Natural killer cell (primary cell): ENCODE measurements at regions not wholly inside any gene's neighbourhood (a gene's known extent, or its start where the extent isn't known, plus 50 kb on each side); places are given as distances from the start of the nearest gene placed in this dataset.

Experiments
- ATAC-seq, 3 donors: fragments of 150-1000 bp in 2 of 3; fragments of 200-7000 bp in 1 of 3; cut with Tn5 transposase; 1 replicate in 1 of 3; 2 replicates in 2 of 3; pipeline ENCODE4 v1.10.0; 2021; ENCODE audit warnings: mild to moderate bottlenecking in 2 of 3, moderate library complexity in 2 of 3
- DNase-seq, 2 donors: peaks; one replicate each; pipeline versions ENCODE4 v3.0.0 to v3.0.0-alpha.2; 2013 to 2021; ENCODE audit warnings: mixed read lengths in 1 of 2
- H3K27ac ChIP-seq: one replicate; pipeline ENCODE4 v1.5.1; 2013; ENCODE audit warnings: mild to moderate bottlenecking, low read length
- H3K27me3 ChIP-seq: one replicate; pipeline ENCODE4 v1.6.1; 2013; ENCODE audit warnings: low read length; ENCODE audit not compliant: control insufficient read depth, insufficient read depth
- H3K36me3 ChIP-seq: one replicate; pipeline ENCODE4 v1.6.1; 2013; ENCODE audit warnings: low read length; ENCODE audit not compliant: control insufficient read depth, insufficient read depth
- H3K4me1 ChIP-seq: one replicate; pipeline ENCODE4 v1.6.1; 2013; ENCODE audit warnings: low read length; ENCODE audit not compliant: control insufficient read depth, insufficient read depth
- H3K4me3 ChIP-seq: one replicate; pipeline ENCODE4 v1.5.1; 2013; ENCODE audit warnings: low read length
- H3K9me3 ChIP-seq: one replicate; pipeline ENCODE4 v1.6.1; 2013; ENCODE audit warnings: low read length; ENCODE audit not compliant: control insufficient read depth, insufficient read depth
- H3K27ac Mint-ChIP-seq, 2 donors: one replicate each; pipeline ENCODE4 v1.8.0; 2022; ENCODE audit warnings: mild to moderate bottlenecking in 2 of 2, mixed read lengths in 2 of 2, moderate library complexity in 1 of 2
- H3K27me3 Mint-ChIP-seq, 2 donors: one replicate each; pipeline ENCODE4 v1.8.0; 2022; ENCODE audit warnings: low read depth in 2 of 2, mixed read lengths in 2 of 2
- H3K36me3 Mint-ChIP-seq: one replicate; pipeline ENCODE4 v1.8.0; 2022; ENCODE audit warnings: mixed read lengths
- H3K4me1 Mint-ChIP-seq, 2 donors: one replicate each; pipeline ENCODE4 v1.8.0; 2022; ENCODE audit warnings: mixed read lengths in 2 of 2
- H3K4me3 Mint-ChIP-seq: one replicate; pipeline ENCODE4 v1.8.0; 2022; ENCODE audit warnings: mild to moderate bottlenecking, moderate library complexity, mixed read lengths
- H3K9me3 Mint-ChIP-seq, 2 donors: one replicate each; pipeline ENCODE4 v1.8.0; 2022; ENCODE audit warnings: mixed read lengths in 2 of 2
- WGBS: methylation state at CpG from one replicate; pipeline ENCODE4 v1.1.7; 2013; ENCODE audit warnings: missing lambda C conversion rate; ENCODE audit not compliant: insufficient coverage; 5-methylcytosine and 5-hydroxymethylcytosine counted together
- intact Hi-C: fragments of 100-400 bp; cut with micrococcal nuclease; formaldehyde crosslinking; loops from one replicate; pipeline ENCODE4 v1.14.2; 2022
- TF ChIP-seq, protein P1 (sequence below): fragments of 200-600 bp; IDR thresholded peaks from one replicate; pipeline ENCODE4 v1.8.0; 2022; ENCODE audit warnings: antibody characterized with exemption

- Mint-ChIP-seq H3K9me3 (no peaks in the 10 kb centered on the region), H3K27ac (no peak overlapping the region), H3K36me3 (no peaks in the 10 kb centered on the region), H3K4me3 (no peak overlapping the region), H3K27me3 (no peaks in the 10 kb centered on the region), H3K4me1 (no peaks in the 10 kb centered on the region)
- H3K36me3 ChIP-seq: no peaks in the 10 kb centered on the region
- intact Hi-C loops: no loop called here
- WGBS: 85% methylated on average over 4 of the region's 4 CpGs
- no peak for DNase-seq
- H3K27me3 ChIP-seq: no peaks in the 10 kb centered on the region
- H3K27ac ChIP-seq: no peak overlapping the region
- no peaks in the 10 kb centered on the region for H3K4me1 ChIP-seq
- ATAC-seq: no peak
- H3K9me3 ChIP-seq: no peaks in the 10 kb centered on the region
- no peak overlapping the region for H3K4me3 ChIP-seq
- TF ChIP-seq, protein P1, sequence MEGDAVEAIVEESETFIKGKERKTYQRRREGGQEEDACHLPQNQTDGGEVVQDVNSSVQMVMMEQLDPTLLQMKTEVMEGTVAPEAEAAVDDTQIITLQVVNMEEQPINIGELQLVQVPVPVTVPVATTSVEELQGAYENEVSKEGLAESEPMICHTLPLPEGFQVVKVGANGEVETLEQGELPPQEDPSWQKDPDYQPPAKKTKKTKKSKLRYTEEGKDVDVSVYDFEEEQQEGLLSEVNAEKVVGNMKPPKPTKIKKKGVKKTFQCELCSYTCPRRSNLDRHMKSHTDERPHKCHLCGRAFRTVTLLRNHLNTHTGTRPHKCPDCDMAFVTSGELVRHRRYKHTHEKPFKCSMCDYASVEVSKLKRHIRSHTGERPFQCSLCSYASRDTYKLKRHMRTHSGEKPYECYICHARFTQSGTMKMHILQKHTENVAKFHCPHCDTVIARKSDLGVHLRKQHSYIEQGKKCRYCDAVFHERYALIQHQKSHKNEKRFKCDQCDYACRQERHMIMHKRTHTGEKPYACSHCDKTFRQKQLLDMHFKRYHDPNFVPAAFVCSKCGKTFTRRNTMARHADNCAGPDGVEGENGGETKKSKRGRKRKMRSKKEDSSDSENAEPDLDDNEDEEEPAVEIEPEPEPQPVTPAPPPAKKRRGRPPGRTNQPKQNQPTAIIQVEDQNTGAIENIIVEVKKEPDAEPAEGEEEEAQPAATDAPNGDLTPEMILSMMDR: no peak
Measured at GRCh38 chr15:27679203-27679602, 419.9 kb downstream of the OCA2 start.

- no peaks in the 10 kb centered on the region for H3K9me3 Mint-ChIP-seq
- H3K4me1 Mint-ChIP-seq: no peaks in the 10 kb centered on the region
- H3K9me3 ChIP-seq: no peaks in the 10 kb centered on the region
- ATAC-seq: no peak
- H3K36me3 Mint-ChIP-seq: no peaks in the 10 kb centered on the region
- no peak for DNase-seq
- H3K27me3 Mint-ChIP-seq: no peaks in the 10 kb centered on the region
- H3K27me3 ChIP-seq: no peaks in the 10 kb centered on the region
- TF ChIP-seq, protein P1: no peak
- H3K4me3 ChIP-seq: no peak overlapping the region
- H3K36me3 ChIP-seq: no peaks in the 10 kb centered on the region
- H3K27ac Mint-ChIP-seq: no peak overlapping the region
- intact Hi-C loops: no loop called here
- no peak overlapping the region for H3K4me3 Mint-ChIP-seq
- WGBS: 86% methylated on average over 6 of the region's 6 CpGs
- H3K4me1 ChIP-seq: no peaks in the 10 kb centered on the region
- no peak overlapping the region for H3K27ac ChIP-seq
Measured at GRCh38 chr15:27677951-27678350, 421.2 kb downstream of the OCA2 start.

DNA sequence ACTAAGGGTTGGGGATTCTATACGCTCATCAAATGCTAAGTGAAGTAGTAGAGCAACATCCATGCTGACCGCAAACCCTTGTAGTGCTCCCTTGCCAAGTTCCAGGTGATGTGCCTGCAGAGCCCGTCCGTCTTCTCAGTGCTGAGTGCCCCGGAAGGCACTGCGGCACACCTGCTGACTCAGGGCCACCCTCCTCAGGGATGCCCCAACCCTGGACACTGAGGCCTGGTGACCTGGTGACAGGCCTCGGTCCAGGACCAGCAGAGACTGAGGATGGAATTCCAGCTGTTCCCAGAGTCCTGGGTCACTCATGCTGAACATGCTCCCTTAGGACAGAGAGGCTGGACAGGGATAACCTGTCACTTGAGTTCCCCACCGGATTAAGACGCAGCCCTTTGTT lies 422.5 kb downstream of the OCA2 start:
- ATAC-seq (no peak), DNase-seq (no peak)
- H3K4me3 ChIP-seq: no peak overlapping the region
- Mint-ChIP-seq H3K27ac (no peak overlapping the region), H3K4me3 (no peak overlapping the region), H3K27me3 (no peaks in the 10 kb centered on the region), H3K4me1 (no peaks in the 10 kb centered on the region), H3K36me3 (no peaks in the 10 kb centered on the region), H3K9me3 (peaks cover 0 to 2% of the 10 kb centered on the region in 2 donors)
- H3K27ac ChIP-seq: no peak overlapping the region
- WGBS: 94% methylated on average over 9 of the region's 9 CpGs
- H3K4me1 ChIP-seq: no peaks in the 10 kb centered on the region
- TF ChIP-seq, protein P1: no peak
- H3K36me3 ChIP-seq: no peaks in the 10 kb centered on the region
- no peaks in the 10 kb centered on the region for H3K27me3 ChIP-seq
- no peaks in the 10 kb centered on the region for H3K9me3 ChIP-seq
- intact Hi-C loops: no loop called here

DNA sequence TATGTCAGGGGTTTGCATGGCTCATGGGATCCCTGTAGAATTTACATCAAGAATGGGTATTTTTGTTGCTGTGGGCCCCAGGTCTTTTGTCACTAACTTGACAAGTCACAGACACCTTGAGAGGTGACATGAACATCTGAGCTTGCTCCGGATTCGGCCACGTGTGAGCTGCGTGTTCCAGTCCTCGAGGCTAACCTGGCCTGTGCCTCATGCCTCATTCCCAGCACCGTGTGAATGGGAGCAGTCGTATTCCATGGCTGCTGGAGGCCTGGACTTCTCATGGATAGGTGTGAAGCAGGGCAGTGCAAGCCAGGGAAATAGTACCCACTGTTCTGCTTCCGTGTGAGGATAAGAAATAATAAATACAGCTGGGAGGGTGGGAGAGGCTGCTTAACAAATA lies 423.5 kb downstream of the OCA2 start:
- intact Hi-C loops: no loop called here
- Mint-ChIP-seq H3K36me3 (no peaks in the 10 kb centered on the region), H3K4me1 (no peaks in the 10 kb centered on the region), H3K27me3 (no peaks in the 10 kb centered on the region), H3K9me3 (peaks cover 0 to 2% of the 10 kb centered on the region in 2 donors), H3K4me3 (no peak overlapping the region), H3K27ac (no peak overlapping the region)
- H3K36me3 ChIP-seq: no peaks in the 10 kb centered on the region
- no peak overlapping the region for H3K4me3 ChIP-seq
- ATAC-seq (no peak), DNase-seq (no peak)
- TF ChIP-seq, protein P1: no peak
- 84% methylated on average over 8 of the region's 8 CpGs for WGBS
- H3K27ac ChIP-seq: no peak overlapping the region
- H3K27me3 ChIP-seq: no peaks in the 10 kb centered on the region
- H3K4me1 ChIP-seq: no peaks in the 10 kb centered on the region
- H3K9me3 ChIP-seq: no peaks in the 10 kb centered on the region
